Gastroesophageal sphincter (tissue), 3 donors: ENCODE measurements at regions not wholly inside any gene's neighbourhood (a gene's known extent, or its start where the extent isn't known, plus 50 kb on each side); places are given as distances from the start of the nearest gene placed in this dataset.

Experiments
- POLR2A ChIP-seq, 2 donors: fragments of 450-650 bp; IDR thresholded peaks; one replicate each; pipeline ENCODE4 v1.6.1; 2017; ENCODE audit warnings: antibody characterized with exemption in 2 of 2, mild to moderate bottlenecking in 2 of 2, moderate library complexity in 1 of 2
- POLR2AphosphoS5 ChIP-seq: sonication (generic); formaldehyde crosslinking; IDR thresholded peaks from one replicate; pipeline ENCODE4 v1.6.1; 2017; ENCODE audit warnings: antibody characterized with exemption
- TF ChIP-seq, protein P1 (sequence below), 4 experiments: fragments of 200-600 bp in 2 of 4; fragments of 450-650 bp in 2 of 4; sonication (generic) in 1 of 4; IDR thresholded peaks; one replicate each; pipeline ENCODE4 v1.5.1; 2017 to 2019; ENCODE audit warnings: antibody characterized with exemption in 4 of 4, mild to moderate bottlenecking in 2 of 4, moderate library complexity in 2 of 4

DNA sequence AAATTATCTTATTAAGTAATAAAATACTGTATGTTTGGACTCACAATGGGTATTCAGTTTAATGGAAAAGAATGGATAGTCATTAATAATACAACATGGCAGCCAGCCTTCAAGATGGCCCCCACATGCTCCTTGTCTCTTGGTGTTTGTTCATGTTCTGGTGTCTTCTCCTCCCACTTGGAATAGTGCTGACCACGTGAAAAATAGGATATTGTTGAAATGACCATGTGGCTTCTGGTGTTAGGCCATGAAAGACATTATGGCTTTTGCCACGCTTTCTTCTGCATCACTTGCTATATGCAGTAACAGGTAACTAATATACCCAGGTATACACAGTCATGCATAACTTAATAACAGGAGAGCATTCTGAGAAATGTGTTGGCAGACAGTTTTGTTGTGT lies 341.0 kb downstream of the KCNJ2 start:
- TF ChIP-seq, protein P1, sequence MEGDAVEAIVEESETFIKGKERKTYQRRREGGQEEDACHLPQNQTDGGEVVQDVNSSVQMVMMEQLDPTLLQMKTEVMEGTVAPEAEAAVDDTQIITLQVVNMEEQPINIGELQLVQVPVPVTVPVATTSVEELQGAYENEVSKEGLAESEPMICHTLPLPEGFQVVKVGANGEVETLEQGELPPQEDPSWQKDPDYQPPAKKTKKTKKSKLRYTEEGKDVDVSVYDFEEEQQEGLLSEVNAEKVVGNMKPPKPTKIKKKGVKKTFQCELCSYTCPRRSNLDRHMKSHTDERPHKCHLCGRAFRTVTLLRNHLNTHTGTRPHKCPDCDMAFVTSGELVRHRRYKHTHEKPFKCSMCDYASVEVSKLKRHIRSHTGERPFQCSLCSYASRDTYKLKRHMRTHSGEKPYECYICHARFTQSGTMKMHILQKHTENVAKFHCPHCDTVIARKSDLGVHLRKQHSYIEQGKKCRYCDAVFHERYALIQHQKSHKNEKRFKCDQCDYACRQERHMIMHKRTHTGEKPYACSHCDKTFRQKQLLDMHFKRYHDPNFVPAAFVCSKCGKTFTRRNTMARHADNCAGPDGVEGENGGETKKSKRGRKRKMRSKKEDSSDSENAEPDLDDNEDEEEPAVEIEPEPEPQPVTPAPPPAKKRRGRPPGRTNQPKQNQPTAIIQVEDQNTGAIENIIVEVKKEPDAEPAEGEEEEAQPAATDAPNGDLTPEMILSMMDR (IDR thresholded peaks at IDR 0.05): no peak
- TF ChIP-seq POLR2AphosphoS5 (no peak), POLR2A (IDR thresholded peaks at IDR 0.05) (no peak)
